H1 (cell line): ENCODE measurements at regions not wholly inside any gene's neighbourhood (a gene's known extent, or its start where the extent isn't known, plus 50 kb on each side); places are given as distances from the start of the nearest gene placed in this dataset.

Experiments used
- BRCA1 ChIP-seq: IDR thresholded peaks from 2 replicates; pipeline ENCODE4 v1.6.1; 2012; ENCODE audit warnings: low read depth, low read length, improper control_type of control experiment
- EP300 ChIP-seq, 2 experiments: IDR thresholded peaks; 1 replicate in 1 of 2; 2 replicates in 1 of 2; pipeline ENCODE4 v1.6.1; 2011 to 2012; ENCODE audit warnings: low read depth in 2 of 2, low read length in 2 of 2, mild to moderate bottlenecking in 2 of 2, borderline replicate concordance in 1 of 2, inconsistent platforms in 1 of 2, moderate library complexity in 1 of 2
- KDM5A ChIP-seq: fragments of 200-600 bp; IDR thresholded peaks from 2 replicates; pipeline ENCODE4 v1.7.1; 2012; ENCODE audit warnings: mild to moderate bottlenecking, low read length, inconsistent platforms, mixed read lengths
- ZNF274 ChIP-seq: IDR thresholded peaks from 2 replicates; pipeline ENCODE4 v1.7.0; 2012; ENCODE audit warnings: low read length, borderline replicate concordance; ENCODE audit errors: extremely low read depth

- TF ChIP-seq BRCA1 = no peak
- no peak for TF ChIP-seq EP300 (IDR thresholded peaks at IDR 0.05; ENCODE audit: borderline replicate concordance in 1 of 2, low read depth in 2 of 2, low read length in 2 of 2)
- TF ChIP-seq ZNF274 = no peak
- TF ChIP-seq KDM5A = no peak
These were observed 60.0 kb upstream of the SSX2IP start (continued) for GRCh38 chr1:84750110-84750730.
